Activated CD4-positive, alpha-beta memory T cell treated with anti-CD3 and anti-CD28 coated beads for 36 hours (primary cell): ENCODE measurements at regions not wholly inside any gene's neighbourhood (a gene's known extent, or its start where the extent isn't known, plus 50 kb on each side); places are given as distances from the start of the nearest gene placed in this dataset.
"Not testable (repeated sequence)": the region's sequence is repeated elsewhere in the genome, so short reads cannot be mapped to it uniquely, and the experiment has no call there.

Experiments used
- CTCF ChIA-PET: fragments of 350-600 bp; sonication (Branson Sonifier 250); formaldehyde crosslinking; loops from one replicate; lab custom pipeline; 2021; ENCODE audit warnings: antibody characterized with exemption, inconsistent platforms; lab: Charles Lee
- POLR2A ChIA-PET: fragments of 350-600 bp; sonication (Branson Sonifier 250); formaldehyde crosslinking; loops from one replicate; lab custom pipeline; 2021; ENCODE audit warnings: antibody characterized with exemption; lab: Charles Lee
- DNase-seq: peaks from one replicate; pipeline ENCODE4 v3.0.0-alpha.2; 2020
- H3K27ac Mint-ChIP-seq: one replicate; pipeline ENCODE4 v1.8.0; 2021; ENCODE audit warnings: mixed read lengths
- H3K27me3 Mint-ChIP-seq: one replicate; pipeline ENCODE4 v1.8.0; 2021; ENCODE audit warnings: mixed read lengths
- H3K36me3 Mint-ChIP-seq: one replicate; pipeline ENCODE4 v1.8.0; 2021; ENCODE audit warnings: mixed read lengths
- H3K4me1 Mint-ChIP-seq: one replicate; pipeline ENCODE4 v1.8.0; 2021; ENCODE audit warnings: low read depth, mixed read lengths
- H3K4me3 Mint-ChIP-seq: one replicate; pipeline ENCODE4 v1.8.0; 2021; ENCODE audit warnings: mild to moderate bottlenecking, mixed read lengths
- H3K9me3 Mint-ChIP-seq: one replicate; pipeline ENCODE4 v1.8.0; 2021; ENCODE audit warnings: mixed read lengths
- intact Hi-C: fragments of 100-400 bp; cut with micrococcal nuclease; formaldehyde crosslinking; loops from one replicate; pipeline ENCODE4 v1.15.1; 2023

DNA sequence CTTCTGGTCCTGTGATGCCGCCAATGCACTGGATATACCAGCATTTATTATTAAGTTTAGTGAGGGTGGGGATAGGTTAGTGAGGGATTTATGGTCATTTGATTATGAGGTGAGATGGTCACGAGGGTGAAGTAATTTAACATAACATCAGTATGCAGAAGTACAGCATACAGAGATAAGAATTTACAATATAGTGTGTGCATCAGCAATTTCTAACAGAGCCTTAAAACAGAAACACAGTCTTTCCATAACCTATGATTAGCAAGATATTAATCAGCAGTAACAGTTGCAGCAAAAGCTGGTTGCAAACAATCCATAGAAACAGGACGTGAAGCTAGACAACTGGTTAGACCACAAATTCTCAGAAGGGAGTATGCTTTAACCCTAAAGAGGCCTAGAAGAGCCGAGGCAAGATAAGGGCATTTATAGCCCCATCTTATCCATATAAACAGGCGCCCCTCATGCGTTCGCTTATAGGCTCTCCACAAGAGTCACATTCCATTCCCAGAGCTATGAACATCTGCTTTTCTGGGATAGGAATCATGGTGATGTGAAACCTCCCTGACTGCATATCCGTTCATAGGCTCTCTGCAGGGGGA is 139.8 kb downstream of the OR13A1 start:
- H3K36me3 Mint-ChIP-seq, POLR2A ChIA-PET, CTCF ChIA-PET, H3K27ac Mint-ChIP-seq, H3K27me3 Mint-ChIP-seq, intact Hi-C loops, H3K4me3 Mint-ChIP-seq, DNase-seq, H3K4me1 Mint-ChIP-seq, H3K9me3 Mint-ChIP-seq: not testable (repeated sequence)

DNA sequence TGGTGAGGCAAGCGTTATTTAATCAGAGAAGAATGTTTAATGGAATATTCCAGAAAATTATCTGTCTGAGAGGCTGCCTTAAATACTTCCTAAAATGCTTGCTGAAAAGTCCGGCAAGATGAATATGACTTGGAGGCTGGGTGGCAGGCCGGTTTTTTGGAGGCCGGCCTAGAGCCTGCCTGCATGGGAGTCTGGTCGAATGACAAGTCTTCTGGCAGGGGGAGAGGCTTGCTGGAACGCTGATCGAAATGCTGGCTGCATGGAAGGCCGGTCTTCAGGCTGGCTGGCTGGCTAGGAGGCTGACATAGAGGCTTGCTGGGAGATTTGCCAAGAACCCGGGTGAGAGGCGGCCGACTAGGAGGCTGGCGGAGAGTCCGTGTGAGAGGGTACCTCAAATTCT is 135.7 kb downstream of the OR13A1 start:
- Mint-ChIP-seq H3K9me3 (no peaks in the 10 kb centered on the region), H3K27ac (no peak overlapping the region), H3K4me1 (no peaks in the 10 kb centered on the region), H3K27me3 (no peaks in the 10 kb centered on the region), H3K36me3 (no peaks in the 10 kb centered on the region), H3K4me3 (no peak overlapping the region)
- ChIA-PET CTCF (no interaction called here), POLR2A (no interaction called here)
- no peak for DNase-seq
- intact Hi-C loops = no loop called here

DNA sequence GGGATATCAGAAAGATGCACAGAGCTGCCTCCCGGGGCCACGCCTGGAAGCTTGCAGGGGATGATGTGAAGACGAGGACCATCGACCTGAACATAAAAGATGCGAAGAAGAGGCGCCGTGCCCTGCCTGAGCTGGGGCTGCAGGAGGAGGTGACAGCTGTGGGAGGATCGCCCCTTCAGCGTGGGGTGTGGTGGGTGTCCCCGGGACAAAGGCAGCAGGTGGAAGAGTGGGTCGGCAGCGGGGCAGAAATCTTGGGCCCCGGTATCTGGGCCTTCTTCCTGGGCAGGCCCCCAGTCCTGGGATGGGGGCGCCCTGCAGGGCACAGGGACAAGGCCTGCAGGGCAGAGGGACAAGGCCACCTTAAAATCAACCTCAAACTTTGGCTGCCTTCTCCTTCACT is 134.9 kb downstream of the OR13A1 start:
- Mint-ChIP-seq H3K27ac (no peak overlapping the region), H3K9me3 (no peaks in the 10 kb centered on the region), H3K27me3 (no peaks in the 10 kb centered on the region), H3K4me1 (no peaks in the 10 kb centered on the region), H3K4me3 (no peak overlapping the region), H3K36me3 (no peaks in the 10 kb centered on the region)
- intact Hi-C loops = no loop called here
- ChIA-PET POLR2A (no interaction called here), CTCF (no interaction called here)
- DNase-seq = no peak

DNA sequence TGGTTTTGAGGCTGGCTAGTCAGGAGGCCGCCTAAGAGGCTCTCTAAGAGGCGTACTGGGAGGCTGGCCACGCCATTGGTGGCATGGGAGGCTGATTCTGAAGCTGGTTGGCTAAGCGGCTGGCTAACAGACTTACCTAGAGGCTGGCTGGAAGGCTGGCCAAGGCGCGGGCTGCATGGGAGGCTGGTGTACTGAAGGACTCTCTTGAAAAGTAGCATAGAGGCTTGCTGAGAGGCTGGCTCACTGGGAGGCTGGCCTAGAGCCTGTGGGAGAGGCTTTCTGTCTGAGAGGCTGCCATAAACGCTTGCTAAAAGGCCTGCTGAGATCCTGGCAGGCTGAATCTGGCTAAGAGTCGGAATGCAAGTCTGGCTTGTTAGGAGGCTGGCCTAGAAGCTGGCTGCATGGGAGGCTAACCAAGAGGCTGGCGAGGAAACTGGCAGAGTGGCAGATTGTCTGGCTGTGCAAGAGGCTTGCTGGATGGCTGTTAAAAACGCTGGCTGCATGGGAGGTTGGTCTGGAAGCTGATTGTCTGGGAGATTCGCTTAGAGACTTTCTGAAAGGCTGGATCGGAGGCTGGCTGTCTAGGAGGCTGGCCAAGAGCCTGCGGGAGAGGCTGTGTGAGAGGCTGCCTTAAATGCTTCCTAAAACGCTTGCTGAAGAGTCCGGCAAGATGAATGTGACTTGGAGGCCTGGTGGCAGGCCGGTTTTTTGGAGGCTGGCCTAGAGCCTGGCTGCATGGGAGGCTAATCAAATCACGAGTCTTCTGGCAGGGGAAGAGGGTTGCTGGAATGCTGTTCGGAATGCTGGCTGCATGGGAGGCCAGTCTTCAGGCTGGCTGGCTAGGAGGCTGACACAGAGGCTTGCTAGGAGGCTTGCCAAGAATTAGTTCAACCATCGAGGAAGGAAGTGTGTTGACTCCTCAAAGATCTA is 134.2 kb downstream of the OR13A1 start:
- H3K36me3 Mint-ChIP-seq = no peaks in the 10 kb centered on the region
- H3K9me3 Mint-ChIP-seq = no peaks in the 10 kb centered on the region
- intact Hi-C loops = no loop called here
- no peaks in the 10 kb centered on the region for H3K4me1 Mint-ChIP-seq
- DNase-seq = no peak
- H3K4me3 Mint-ChIP-seq = no peak overlapping the region
- H3K27ac Mint-ChIP-seq = no peak overlapping the region
- POLR2A ChIA-PET = no interaction called here
- no peaks in the 10 kb centered on the region for H3K27me3 Mint-ChIP-seq
- CTCF ChIA-PET = no interaction called here

DNA sequence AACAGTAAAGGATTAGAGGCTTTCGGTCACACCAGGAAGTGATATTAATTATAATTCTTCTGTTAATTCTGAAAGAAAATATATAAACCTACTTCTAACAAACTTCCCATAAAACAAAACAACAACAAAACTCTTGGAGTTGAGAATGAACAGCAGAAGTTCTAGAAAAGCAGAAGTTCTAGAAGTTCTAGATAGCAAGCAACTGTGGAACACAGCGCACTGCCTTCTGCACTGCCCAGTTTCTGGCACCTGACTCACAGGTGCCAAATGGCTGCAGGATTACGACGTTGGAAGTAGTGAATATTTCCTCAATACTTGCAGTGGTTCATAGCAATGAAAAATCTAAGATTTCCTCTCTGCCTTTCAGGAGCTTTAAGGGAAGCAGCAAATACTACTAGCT is 132.2 kb downstream of the OR13A1 start:
- intact Hi-C loops = no loop called here
- no peak overlapping the region for H3K4me3 Mint-ChIP-seq
- no peak for DNase-seq
- H3K27ac Mint-ChIP-seq = no peak overlapping the region
- H3K4me1 Mint-ChIP-seq = no peaks in the 10 kb centered on the region
- no peaks in the 10 kb centered on the region for H3K36me3 Mint-ChIP-seq
- no peaks in the 10 kb centered on the region for H3K27me3 Mint-ChIP-seq
- ChIA-PET CTCF (no interaction called here), POLR2A (no interaction called here)
- no peaks in the 10 kb centered on the region for H3K9me3 Mint-ChIP-seq

DNA sequence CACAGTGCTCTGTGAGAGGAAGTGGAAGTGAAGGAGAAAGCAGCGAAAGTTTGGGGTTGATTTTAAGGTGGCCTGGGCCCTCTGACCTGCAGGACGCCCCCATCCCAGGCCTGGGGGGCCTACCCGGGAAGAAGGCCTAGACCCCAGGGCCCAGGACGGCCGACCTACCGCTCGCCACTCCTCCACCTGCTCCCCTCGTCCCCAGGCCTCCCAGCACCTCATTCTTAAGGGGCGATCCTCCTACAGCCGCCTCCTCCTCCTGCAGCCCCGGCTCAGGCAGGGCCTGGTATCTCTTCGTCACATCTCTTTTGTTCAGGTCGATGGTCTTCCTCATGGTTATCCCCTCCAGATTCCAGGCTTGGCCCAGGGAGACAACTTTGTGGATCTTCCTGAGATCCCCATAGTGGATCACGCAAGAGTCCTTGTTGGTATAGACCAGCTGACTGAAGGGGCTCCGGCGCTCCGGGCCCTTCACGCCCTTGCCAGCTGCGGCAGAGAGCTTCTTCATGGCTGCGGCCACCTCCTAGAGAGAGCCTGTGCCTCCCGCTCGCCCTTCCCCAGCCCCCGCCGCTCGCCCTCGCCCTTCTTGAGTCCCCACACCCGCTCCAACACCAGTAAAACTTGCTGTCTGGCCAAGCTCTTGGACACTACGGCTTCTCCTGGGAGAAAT is 117.5 kb downstream of the OR13A1 start:
- intact Hi-C loops = no loop called here
- Mint-ChIP-seq H3K27ac (no peak overlapping the region), H3K9me3 (no peaks in the 10 kb centered on the region), H3K4me3 (no peak overlapping the region), H3K27me3 (peaks cover 4% of the 10 kb centered on the region), H3K4me1 (no peaks in the 10 kb centered on the region), H3K36me3 (no peaks in the 10 kb centered on the region)
- no peak for DNase-seq
- POLR2A ChIA-PET = no interaction called here
- CTCF ChIA-PET = no interaction called here

DNA sequence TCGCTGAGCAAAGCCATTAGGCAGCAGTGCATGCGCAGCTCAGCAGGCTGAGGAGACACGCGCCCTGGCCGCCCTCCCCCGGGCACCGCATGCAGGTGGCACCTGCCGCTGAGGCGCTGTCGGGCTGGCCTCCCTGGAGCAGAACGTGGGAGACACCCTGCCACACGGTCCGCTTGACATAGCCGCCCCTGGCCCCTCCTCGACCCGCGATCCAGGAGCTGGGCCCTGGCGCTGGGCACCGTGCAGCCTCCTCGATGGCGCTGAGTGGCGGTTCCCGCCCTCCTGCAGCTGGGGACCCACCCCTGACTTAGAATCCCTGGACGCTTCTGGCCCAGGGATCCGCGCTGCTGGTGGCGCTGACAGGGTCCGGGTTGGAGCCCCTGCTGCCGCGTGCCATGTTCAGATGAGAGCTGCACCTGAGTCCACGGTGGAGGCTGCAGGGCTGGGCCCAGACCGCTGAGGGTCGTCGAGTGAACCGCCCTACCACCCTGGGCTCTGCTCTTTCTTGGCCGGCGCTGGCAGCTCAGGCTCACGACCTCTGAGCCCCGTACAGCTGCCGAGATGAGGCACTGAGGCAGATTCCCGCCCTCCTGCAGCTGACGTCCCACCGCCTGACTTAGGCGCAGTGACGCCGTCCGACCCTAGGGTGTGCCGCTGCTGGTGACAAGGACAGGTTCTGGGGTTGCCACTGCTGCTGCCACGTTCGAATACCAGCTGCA is 116.8 kb downstream of the OR13A1 start:
- peaks cover 4% of the 10 kb centered on the region for H3K27me3 Mint-ChIP-seq
- no peak overlapping the region for H3K4me3 Mint-ChIP-seq
- DNase-seq = no peak
- ChIA-PET POLR2A (no interaction called here), CTCF (no interaction called here)
- no peaks in the 10 kb centered on the region for H3K36me3 Mint-ChIP-seq
- intact Hi-C loops = no loop called here
- H3K27ac Mint-ChIP-seq = no peak overlapping the region
- H3K9me3 Mint-ChIP-seq = no peaks in the 10 kb centered on the region
- H3K4me1 Mint-ChIP-seq = no peaks in the 10 kb centered on the region

DNA sequence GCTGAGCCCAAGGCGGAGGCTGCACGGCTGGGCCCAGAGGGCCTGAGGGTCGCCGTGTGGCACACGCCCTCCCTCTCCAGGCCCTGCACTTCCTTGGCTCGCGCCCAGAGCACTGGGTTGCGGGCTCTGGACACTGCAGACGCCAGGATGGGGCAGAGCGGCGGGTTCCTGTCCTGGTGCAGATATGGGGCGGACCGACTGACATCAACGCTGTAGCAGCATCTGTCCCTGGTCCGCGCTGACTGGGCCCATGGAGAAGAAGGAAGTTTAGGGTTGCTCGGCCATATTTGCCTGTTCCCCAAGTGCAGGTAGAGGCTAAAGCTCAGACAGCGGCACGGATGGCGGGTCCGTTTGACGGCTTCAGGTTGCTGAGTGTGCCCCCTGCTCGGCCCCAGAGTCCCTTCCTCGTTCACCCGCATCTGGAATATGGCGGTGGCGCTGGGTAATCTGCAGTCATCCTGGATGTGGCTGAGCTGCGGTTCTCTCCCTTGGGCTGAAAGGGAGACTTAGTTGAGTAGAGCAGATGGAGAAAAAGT is 116.1 kb downstream of the OR13A1 start:
- intact Hi-C loops = no loop called here
- Mint-ChIP-seq H3K27me3 (peaks cover 9% of the 10 kb centered on the region), H3K27ac (no peak overlapping the region), H3K4me3 (no peak overlapping the region), H3K4me1 (no peaks in the 10 kb centered on the region), H3K36me3 (no peaks in the 10 kb centered on the region), H3K9me3 (no peaks in the 10 kb centered on the region)
- ChIA-PET CTCF (no interaction called here), POLR2A (no interaction called here)
- DNase-seq = no peak

DNA sequence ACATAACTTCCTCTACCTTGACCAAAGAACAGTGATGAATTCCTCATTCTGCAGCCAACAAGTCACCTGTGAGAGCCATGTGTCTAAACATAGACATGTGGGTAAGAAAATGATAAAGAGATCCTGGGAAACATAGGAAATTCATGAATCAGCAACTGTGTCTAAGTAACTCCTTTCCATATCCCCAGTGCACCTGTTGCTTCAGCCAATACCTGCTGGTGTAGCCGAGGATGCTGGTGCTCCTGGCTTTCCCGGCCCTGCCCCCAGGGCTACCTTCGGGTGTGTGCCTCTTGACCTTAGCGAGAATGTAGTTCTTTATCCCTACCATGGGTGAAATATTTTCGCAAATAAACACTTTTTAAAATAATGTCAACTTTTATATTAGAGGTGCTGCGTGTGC is 114.1 kb downstream of the OR13A1 start:
- DNase-seq = no peak
- H3K36me3 Mint-ChIP-seq = no peaks in the 10 kb centered on the region
- no peak overlapping the region for H3K27ac Mint-ChIP-seq

DNA sequence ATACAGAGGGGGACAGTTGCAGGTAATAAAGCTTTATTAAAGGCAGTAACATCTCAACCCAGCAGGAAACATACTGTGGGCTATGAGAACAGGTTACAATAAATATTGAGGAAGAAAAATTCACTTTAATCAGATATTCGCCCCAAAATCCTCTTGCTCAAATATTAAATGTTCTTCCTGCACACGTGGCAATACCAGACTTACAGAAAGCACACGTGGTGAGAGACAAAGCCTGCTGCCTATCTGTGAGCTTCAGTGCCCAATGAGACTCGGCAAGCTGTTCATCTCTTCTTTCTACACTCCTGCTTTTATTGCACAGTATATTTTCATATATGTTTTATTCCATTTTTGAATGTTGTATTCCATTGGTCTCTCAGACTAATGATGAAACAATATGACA is 113.2 kb downstream of the OR13A1 start:
- ChIA-PET CTCF (no interaction called here), POLR2A (no interaction called here)
- Mint-ChIP-seq H3K27ac (no peak overlapping the region), H3K4me1 (no peaks in the 10 kb centered on the region), H3K27me3 (peaks cover 13% of the 10 kb centered on the region), H3K9me3 (no peaks in the 10 kb centered on the region), H3K36me3 (no peaks in the 10 kb centered on the region), H3K4me3 (no peak overlapping the region)
- no peak for DNase-seq
- intact Hi-C loops = no loop called here

More for the DNA sequence above, 114.1 kb downstream of the OR13A1 start:
- Mint-ChIP-seq H3K27me3 (peaks cover 9% of the 10 kb centered on the region), H3K4me1 (no peaks in the 10 kb centered on the region), H3K9me3 (no peaks in the 10 kb centered on the region), H3K4me3 (no peak overlapping the region)
- CTCF ChIA-PET = no interaction called here
- intact Hi-C loops = no loop called here
- POLR2A ChIA-PET = no interaction called here

DNA sequence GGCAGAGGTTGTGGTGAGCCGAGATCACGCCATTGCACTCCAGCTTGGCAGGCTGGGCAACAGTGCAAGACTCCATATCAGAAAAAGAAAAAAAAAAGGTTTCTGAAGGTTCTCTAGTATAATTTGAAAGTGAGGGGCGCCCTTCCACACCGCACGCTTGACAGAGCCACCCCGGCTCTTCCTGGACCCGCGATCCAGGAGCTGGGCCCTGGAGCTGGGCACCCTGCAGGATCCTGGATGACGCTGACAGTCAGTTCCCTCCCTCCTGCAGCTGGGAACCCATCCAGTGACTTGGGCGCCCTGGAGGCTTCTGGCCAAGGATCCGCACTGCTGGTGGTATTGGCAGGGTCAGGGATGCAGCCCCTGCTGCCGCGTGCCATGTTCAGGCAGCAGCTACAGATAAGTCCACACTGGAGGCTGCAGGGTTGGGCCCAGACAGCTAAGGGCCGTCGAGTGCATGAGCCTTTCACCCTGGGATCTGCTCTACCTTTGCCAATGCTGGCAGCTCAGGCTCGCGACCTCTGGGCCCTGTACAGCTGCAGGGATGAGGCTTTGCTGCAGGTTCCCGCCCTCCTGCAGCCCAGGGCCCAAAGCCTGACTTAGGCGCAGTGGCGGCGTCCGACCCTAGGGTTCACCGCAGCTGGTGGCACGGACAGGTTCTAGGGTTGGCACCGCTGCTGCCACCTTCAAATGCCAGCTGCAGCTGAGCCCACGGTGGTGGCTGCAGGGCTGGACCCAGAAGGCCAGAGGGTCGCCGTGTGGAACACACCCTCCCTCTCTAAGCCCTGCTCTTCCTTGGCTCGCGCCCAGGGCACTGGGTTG is 110.2 kb downstream of the OR13A1 start:
- Mint-ChIP-seq H3K36me3 (no peaks in the 10 kb centered on the region), H3K27ac (no peak overlapping the region), H3K4me1 (no peaks in the 10 kb centered on the region), H3K27me3 (peaks cover 18% of the 10 kb centered on the region), H3K4me3 (no peak overlapping the region), H3K9me3 (no peaks in the 10 kb centered on the region)
- no peak for DNase-seq
- POLR2A ChIA-PET = no interaction called here
- intact Hi-C loops = no loop called here
- CTCF ChIA-PET = no interaction called here
